ENCODE measurements at regions not wholly inside any gene's neighbourhood (a gene's known extent, or its start where the extent isn't known, plus 50 kb on each side); places are given as distances from the start of the nearest gene placed in this dataset.

- Histone ChIP-seq H3K4me1 (peaks cover 9 to 67% (median 35%) of the 10 kb centered on the region in 3 donors), H3K27ac (peak overlapping the region; percentile 86 to 93 (median 89)), H3K4me3 (no peak overlapping the region), H3K9me3 (no peaks in the 10 kb centered on the region), H3K36me3 (no peaks in the 10 kb centered on the region), H3K27me3 (no peaks in the 10 kb centered on the region)
- no peak for TF ChIP-seq EP300 (IDR thresholded peaks at IDR 0.05)
- TF ChIP-seq CTCF (IDR thresholded peaks at IDR 0.05), result peak in 1 of 4 experiments; percentile 25
- no peak for TF ChIP-seq POLR2A (IDR thresholded peaks at IDR 0.05)
- peak; percentile 43 for TF ChIP-seq POLR2AphosphoS5 (IDR thresholded peaks at IDR 0.05)
- 20 to 36% methylated on average over 3 to 4 of the region's 13 CpGs for WGBS, 2 donors (ENCODE audit: low coverage in 1 of 2)
- peak; percentile 88 for ATAC-seq
Measured at GRCh38 chr2:55112229-55113031, 62.2 kb upstream of the RTN4 start.

DNA sequence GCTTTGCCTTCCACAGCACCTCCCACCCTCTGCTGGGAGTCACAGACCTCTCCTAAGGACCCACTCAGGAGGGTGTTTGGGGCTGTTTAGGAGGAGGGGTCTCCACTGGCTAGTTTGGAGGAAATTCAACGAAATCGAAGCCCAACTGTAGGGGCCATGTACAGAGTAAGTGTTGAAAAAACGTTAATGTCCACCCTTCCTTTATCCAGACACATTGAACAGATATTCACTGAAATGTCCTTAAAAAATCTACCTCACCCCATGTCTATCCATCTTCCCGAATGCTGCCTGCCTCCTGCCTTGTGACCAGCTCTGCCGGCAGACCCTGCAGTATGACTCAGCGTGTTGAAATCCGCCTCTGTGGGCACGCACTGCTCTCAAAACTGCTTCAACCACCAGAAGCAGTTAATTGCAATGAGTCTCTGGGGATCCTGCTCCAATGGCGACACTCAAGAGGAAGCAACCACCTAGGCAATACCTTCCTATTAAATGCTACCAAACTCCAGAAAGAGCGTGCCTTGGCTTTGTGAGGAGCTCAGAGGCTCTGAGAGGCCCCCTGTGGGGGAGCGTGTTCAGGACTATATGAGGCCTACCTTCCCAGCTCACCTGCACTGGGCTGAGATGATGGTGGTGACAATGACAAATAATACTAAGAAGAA lies 61.4 kb upstream of the RTN4 start:
- Histone ChIP-seq H3K27ac (peak overlapping the region; percentile 86 to 93 (median 89)), H3K4me3 (no peak overlapping the region), H3K27me3 (no peaks in the 10 kb centered on the region), H3K36me3 (no peaks in the 10 kb centered on the region), H3K9me3 (no peaks in the 10 kb centered on the region), H3K4me1 (peaks cover 9 to 74% (median 38%) of the 10 kb centered on the region in 3 donors)
- peak; percentile 87 for ATAC-seq
- TF ChIP-seq POLR2AphosphoS5 (IDR thresholded peaks at IDR 0.05) (peak; percentile 75), EP300 (IDR thresholded peaks at IDR 0.05) (no peak), CTCF (IDR thresholded peaks at IDR 0.05) (no peak)
- WGBS, 2 donors (ENCODE audit: low coverage in 1 of 2), result 56% methylated on average over 6 of the region's 11 CpGs; no CpG with 5 or more reads in 1 of the 2 donors

GRCh38 chr2:55111230-55111569 lies 60.9 kb upstream of the RTN4 start:
- Histone ChIP-seq H3K27ac (peak overlapping the region; percentile 86 to 93 (median 89)), H3K4me3 (no peak overlapping the region), H3K9me3 (no peaks in the 10 kb centered on the region), H3K36me3 (no peaks in the 10 kb centered on the region), H3K27me3 (no peaks in the 10 kb centered on the region), H3K4me1 (peaks cover 9 to 74% (median 38%) of the 10 kb centered on the region in 3 donors)
- no peak for TF ChIP-seq EP300 (IDR thresholded peaks at IDR 0.05)
- no peak for TF ChIP-seq POLR2A (IDR thresholded peaks at IDR 0.05)
- no peak for TF ChIP-seq CTCF (IDR thresholded peaks at IDR 0.05)
- no peak for TF ChIP-seq POLR2AphosphoS5 (IDR thresholded peaks at IDR 0.05)
- no peak for ATAC-seq
- WGBS, 2 donors (ENCODE audit: low coverage in 1 of 2), result 17 to 51% methylated on average over 2 to 4 of the region's 4 CpGs

DNA sequence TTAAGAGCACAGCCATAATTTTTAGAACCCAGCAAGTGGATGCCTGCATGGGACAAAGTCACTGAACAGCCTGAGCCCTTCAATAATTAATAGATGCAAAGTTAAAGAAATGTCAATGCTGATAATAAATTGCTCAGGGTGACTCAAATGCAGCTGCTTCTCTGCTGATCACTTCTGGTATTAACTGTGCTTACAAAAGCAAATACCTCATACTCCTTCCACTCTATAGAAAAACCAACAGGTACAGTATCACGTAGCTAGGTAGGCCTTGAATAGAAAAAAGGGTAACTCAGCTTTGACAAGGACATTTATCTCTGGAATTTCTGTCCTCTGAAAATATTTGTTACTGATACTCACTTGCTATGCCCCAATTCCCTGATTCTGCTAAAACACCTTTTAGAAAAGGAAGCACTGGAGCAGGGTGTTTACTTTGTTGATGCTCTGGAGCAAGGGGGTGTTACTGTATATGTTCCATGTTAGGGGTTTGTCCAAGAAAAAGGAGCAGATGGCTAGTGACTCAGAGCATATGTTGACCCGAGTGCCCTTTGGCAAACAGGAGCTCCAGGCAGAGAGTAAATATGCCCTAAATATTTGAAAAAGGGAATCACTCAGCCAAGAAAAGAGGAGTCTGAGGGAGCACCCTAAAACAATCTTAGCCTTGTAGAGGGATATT lies 59.1 kb upstream of the RTN4 start:
- H3K36me3 ChIP-seq, result no peaks in the 10 kb centered on the region
- H3K27ac ChIP-seq, result peak overlapping the region; percentile 30 to 87 (median 72)
- WGBS, 2 donors (ENCODE audit: low coverage in 1 of 2), result 54 to 67% methylated on average over 1 to 2 of the region's 2 CpGs
- TF ChIP-seq POLR2AphosphoS5 (IDR thresholded peaks at IDR 0.05) (no peak), POLR2A (IDR thresholded peaks at IDR 0.05) (no peak), EP300 (IDR thresholded peaks at IDR 0.05) (no peak), CTCF (IDR thresholded peaks at IDR 0.05) (no peak)
- H3K4me1 ChIP-seq, result peaks cover 9 to 74% (median 38%) of the 10 kb centered on the region in 3 donors
- H3K9me3 ChIP-seq, result no peaks in the 10 kb centered on the region
- no peaks in the 10 kb centered on the region for H3K27me3 ChIP-seq
- no peak overlapping the region for H3K4me3 ChIP-seq
- ATAC-seq, result no peak
